ENCODE measurements at regions not wholly inside any gene's neighbourhood (a gene's known extent, or its start where the extent isn't known, plus 50 kb on each side); places are given as distances from the start of the nearest gene placed in this dataset.
"Not testable (repeated sequence)": the region's sequence is repeated elsewhere in the genome, so short reads cannot be mapped to it uniquely, and the experiment has no call there.

GRCh38 chr11:49499117-49499516, 290.7 kb upstream of the FOLH1 start:
- Histone ChIP-seq H3K4me1 (ENCODE audit: control insufficient read depth in 1 of 2, insufficient read depth in 2 of 2, low read length in 2 of 2) (no peaks in the 10 kb centered on the region), H3K4me3 (ENCODE audit: low read length in 2 of 2) (no peak overlapping the region), H3K27me3 (ENCODE audit: control insufficient read depth in 1 of 2, insufficient read depth in 2 of 2, low read length in 1 of 2) (no peaks in the 10 kb centered on the region), H3K27ac (ENCODE audit: low read depth in 1 of 2, low read length in 2 of 2) (no peak overlapping the region), H3K36me3 (ENCODE audit: control insufficient read depth in 1 of 2, insufficient read depth in 2 of 2, low read length in 1 of 2) (no peaks in the 10 kb centered on the region), H3K9me3 (ENCODE audit: control insufficient read depth, low read length) (peaks cover 5% of the 10 kb centered on the region)
- intact Hi-C loops (cut with DNase I), result no loop called here
- DNase-seq, result no peak
- 59 to 69% methylated on average over 3 of the region's 3 CpGs for WGBS, 2 donors
- no peak for ATAC-seq (ENCODE audit: low FRiP score)

- Histone ChIP-seq H3K27ac (ENCODE audit: low read depth in 1 of 2, low read length in 2 of 2) (no peak overlapping the region), H3K36me3 (ENCODE audit: control insufficient read depth in 1 of 2, insufficient read depth in 2 of 2, low read length in 1 of 2) (no peaks in the 10 kb centered on the region), H3K4me3 (ENCODE audit: low read length in 2 of 2) (no peak overlapping the region), H3K4me1 (ENCODE audit: control insufficient read depth in 1 of 2, insufficient read depth in 2 of 2, low read length in 2 of 2) (no peaks in the 10 kb centered on the region), H3K9me3 (ENCODE audit: control insufficient read depth, low read length) (no peaks in the 10 kb centered on the region), H3K27me3 (ENCODE audit: control insufficient read depth in 1 of 2, insufficient read depth in 2 of 2, low read length in 1 of 2) (no peaks in the 10 kb centered on the region)
- intact Hi-C loops (cut with DNase I), result no loop called here
- ATAC-seq (ENCODE audit: low FRiP score), result no peak
- DNase-seq, result no peak
Observed at GRCh38 chr11:49505231-49505630, 296.8 kb upstream of the FOLH1 start.

DNA sequence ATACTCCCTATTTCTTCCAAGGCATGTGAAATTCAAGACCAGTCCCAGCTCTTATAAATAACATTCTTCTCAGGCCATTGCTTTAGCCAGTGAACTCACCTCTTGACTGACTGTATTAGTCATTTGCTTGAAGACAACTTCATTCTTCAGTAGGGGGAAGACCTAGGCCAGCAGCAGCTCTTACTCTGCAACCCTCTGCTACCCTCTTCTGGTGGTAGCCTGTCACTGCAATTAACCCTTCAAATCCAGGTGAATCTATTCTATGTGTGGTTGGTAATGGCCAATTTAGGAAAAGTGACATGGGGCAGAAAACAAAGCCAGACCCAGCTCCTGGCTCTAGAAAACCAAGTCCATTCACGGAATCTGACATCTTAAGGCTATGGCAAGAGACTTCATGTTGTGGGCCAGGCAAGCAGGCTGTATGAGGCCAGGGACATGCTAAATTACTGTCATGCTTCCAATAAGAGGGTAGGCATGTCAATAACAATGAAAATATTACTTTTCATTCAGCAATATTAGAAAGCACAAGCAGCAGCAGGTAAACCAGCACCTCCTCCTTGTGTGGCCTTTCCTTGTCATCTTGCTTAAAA, 317.9 kb upstream of the FOLH1 start:
- 12 to 18% methylated on average over 1 of the region's 1 CpG for WGBS, 2 donors
- not testable (repeated sequence) for H3K4me3 ChIP-seq (ENCODE audit: low read length in 2 of 2); H3K27ac ChIP-seq (ENCODE audit: low read depth in 1 of 2, low read length in 2 of 2); H3K36me3 ChIP-seq (ENCODE audit: control insufficient read depth in 1 of 2, insufficient read depth in 2 of 2, low read length in 1 of 2); H3K9me3 ChIP-seq (ENCODE audit: control insufficient read depth, low read length); H3K4me1 ChIP-seq (ENCODE audit: control insufficient read depth in 1 of 2, insufficient read depth in 2 of 2, low read length in 2 of 2); H3K27me3 ChIP-seq (ENCODE audit: control insufficient read depth in 1 of 2, insufficient read depth in 2 of 2, low read length in 1 of 2); DNase-seq
- intact Hi-C loops (cut with DNase I), result loop anchor here in 1 of 2 donors (10.0 kb wide), 1 partner anchor 302 kb away; no protein-coding TSS in a partner anchor
- peak; percentile 79 for ATAC-seq (ENCODE audit: low FRiP score)

- no peaks in the 10 kb centered on the region for H3K4me1 ChIP-seq (ENCODE audit: control insufficient read depth in 1 of 2, insufficient read depth in 2 of 2, low read length in 2 of 2)
- H3K36me3 ChIP-seq (ENCODE audit: control insufficient read depth in 1 of 2, insufficient read depth in 2 of 2, low read length in 1 of 2), result no peaks in the 10 kb centered on the region
- H3K9me3 ChIP-seq (ENCODE audit: control insufficient read depth, low read length), result no peaks in the 10 kb centered on the region
- DNase-seq, result no peak
- no peaks in the 10 kb centered on the region for H3K27me3 ChIP-seq (ENCODE audit: control insufficient read depth in 1 of 2, insufficient read depth in 2 of 2, low read length in 1 of 2)
- intact Hi-C loops (cut with DNase I), result no loop called here
- H3K4me3 ChIP-seq (ENCODE audit: low read length in 2 of 2), result no peak overlapping the region
- no peak for ATAC-seq (ENCODE audit: low FRiP score)
- H3K27ac ChIP-seq (ENCODE audit: low read depth in 1 of 2, low read length in 2 of 2), result no peak overlapping the region
Observed at GRCh38 chr11:49533204-49533603, 324.8 kb upstream of the FOLH1 start.

DNA sequence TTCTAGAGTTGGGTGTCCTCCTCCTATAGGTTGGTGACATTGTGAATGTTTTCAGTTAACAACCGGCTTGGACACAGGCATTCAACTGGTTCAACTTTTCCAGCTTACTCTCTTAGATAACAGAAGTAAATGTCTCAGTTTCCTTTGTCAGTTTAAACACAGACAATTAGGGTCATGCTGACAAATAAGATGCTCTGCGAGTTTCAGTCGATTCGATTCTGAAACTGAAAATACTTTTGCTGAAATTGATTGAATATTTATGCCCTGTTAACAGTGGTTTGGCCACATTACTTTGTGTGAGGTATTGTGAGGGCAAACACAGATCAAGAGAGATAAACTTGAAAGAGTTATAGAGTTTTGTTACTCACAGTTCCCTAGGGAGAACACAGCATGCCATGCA, 330.5 kb upstream of the FOLH1 start:
- intact Hi-C loops (cut with DNase I); H3K27ac ChIP-seq (ENCODE audit: low read depth in 1 of 2, low read length in 2 of 2); DNase-seq; H3K4me1 ChIP-seq (ENCODE audit: control insufficient read depth in 1 of 2, insufficient read depth in 2 of 2, low read length in 2 of 2); H3K36me3 ChIP-seq (ENCODE audit: control insufficient read depth in 1 of 2, insufficient read depth in 2 of 2, low read length in 1 of 2); H3K27me3 ChIP-seq (ENCODE audit: control insufficient read depth in 1 of 2, insufficient read depth in 2 of 2, low read length in 1 of 2); ATAC-seq (ENCODE audit: low FRiP score); H3K4me3 ChIP-seq (ENCODE audit: low read length in 2 of 2); H3K9me3 ChIP-seq (ENCODE audit: control insufficient read depth, low read length): not testable (repeated sequence)
- 82 to 83% methylated on average over 4 of the region's 4 CpGs for WGBS, 2 donors

- 4% methylated on average over 25 to 42 of the region's 42 CpGs for WGBS, 2 donors
- DNase-seq; H3K27me3 ChIP-seq (ENCODE audit: control insufficient read depth in 1 of 2, insufficient read depth in 2 of 2, low read length in 1 of 2); H3K27ac ChIP-seq (ENCODE audit: low read depth in 1 of 2, low read length in 2 of 2); H3K36me3 ChIP-seq (ENCODE audit: control insufficient read depth in 1 of 2, insufficient read depth in 2 of 2, low read length in 1 of 2); intact Hi-C loops (cut with DNase I); ATAC-seq (ENCODE audit: low FRiP score); H3K4me3 ChIP-seq (ENCODE audit: low read length in 2 of 2); H3K9me3 ChIP-seq (ENCODE audit: control insufficient read depth, low read length); H3K4me1 ChIP-seq (ENCODE audit: control insufficient read depth in 1 of 2, insufficient read depth in 2 of 2, low read length in 2 of 2): not testable (repeated sequence)
Observed at GRCh38 chr11:49558261-49558847, 350.0 kb upstream of the FOLH1 start.

DNA sequence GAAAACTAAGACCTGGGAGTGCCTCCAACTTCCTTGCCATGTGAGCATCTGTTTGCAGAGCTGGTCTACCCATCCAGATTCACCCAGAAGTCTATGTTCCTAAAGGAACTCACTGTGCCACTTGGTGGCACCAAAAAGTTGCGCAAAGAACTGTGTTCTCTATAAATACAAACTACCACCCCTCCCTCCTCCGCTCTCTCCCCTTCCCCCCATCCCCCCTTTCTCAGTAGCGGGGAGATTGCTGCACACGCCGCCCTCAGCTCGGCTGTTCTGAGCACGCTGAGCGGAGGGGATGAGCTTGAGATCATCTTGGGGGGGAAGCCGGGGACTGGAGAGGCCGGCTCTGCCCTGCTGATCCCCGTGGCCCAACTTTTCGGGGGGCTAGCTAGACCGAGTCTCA, 352.2 kb upstream of the FOLH1 start:
- H3K36me3 ChIP-seq (ENCODE audit: control insufficient read depth in 1 of 2, insufficient read depth in 2 of 2, low read length in 1 of 2); H3K27ac ChIP-seq (ENCODE audit: low read depth in 1 of 2, low read length in 2 of 2); H3K27me3 ChIP-seq (ENCODE audit: control insufficient read depth in 1 of 2, insufficient read depth in 2 of 2, low read length in 1 of 2); H3K4me1 ChIP-seq (ENCODE audit: control insufficient read depth in 1 of 2, insufficient read depth in 2 of 2, low read length in 2 of 2); intact Hi-C loops (cut with DNase I); DNase-seq; H3K9me3 ChIP-seq (ENCODE audit: control insufficient read depth, low read length); H3K4me3 ChIP-seq (ENCODE audit: low read length in 2 of 2): not testable (repeated sequence)
- WGBS, 2 donors, result 10 to 15% methylated on average over 13 of the region's 13 CpGs
- peak; percentile 37 for ATAC-seq (ENCODE audit: low FRiP score)

DNA sequence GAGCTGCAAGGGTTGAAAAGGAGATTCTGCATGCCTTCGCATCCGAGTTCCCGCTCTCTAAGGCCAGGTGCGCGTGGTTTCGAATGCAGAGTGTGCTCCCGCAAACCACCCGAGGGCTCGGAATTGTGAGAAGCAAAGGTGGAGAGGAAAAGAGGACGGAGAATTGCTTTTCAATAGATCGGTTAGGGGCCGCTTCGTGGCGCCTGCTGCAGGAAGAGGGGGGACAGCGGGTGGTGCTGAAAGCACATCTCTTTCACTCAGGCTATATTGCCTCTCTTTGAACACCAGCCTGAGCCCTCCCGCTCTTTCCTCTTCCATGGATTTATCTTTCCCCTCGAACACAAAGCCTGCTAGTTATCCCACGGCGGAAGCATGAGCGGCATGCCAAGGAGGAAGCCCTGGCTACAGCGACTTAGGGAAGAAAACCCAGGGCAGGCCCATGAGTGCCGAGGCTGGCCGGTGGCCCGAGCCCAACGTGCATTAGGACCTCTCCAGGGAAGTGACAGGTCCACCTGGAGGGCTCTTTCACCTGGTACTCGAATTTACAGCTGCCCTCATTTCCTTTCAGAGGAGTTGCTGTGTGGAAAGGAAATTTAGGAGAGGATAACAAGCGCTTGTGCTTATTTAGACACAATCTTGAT, 353.0 kb upstream of the FOLH1 start:
- intact Hi-C loops (cut with DNase I), result not testable (repeated sequence)
- 7 to 10% methylated on average over 25 to 26 of the region's 27 CpGs for WGBS, 2 donors
- ATAC-seq (ENCODE audit: low FRiP score), result peak; percentile 40

GRCh38 chr11:49562262-49562661, 353.9 kb upstream of the FOLH1 start:
- H3K36me3 ChIP-seq (ENCODE audit: control insufficient read depth in 1 of 2, insufficient read depth in 2 of 2, low read length in 1 of 2); H3K9me3 ChIP-seq (ENCODE audit: control insufficient read depth, low read length); H3K4me1 ChIP-seq (ENCODE audit: control insufficient read depth in 1 of 2, insufficient read depth in 2 of 2, low read length in 2 of 2); H3K27me3 ChIP-seq (ENCODE audit: control insufficient read depth in 1 of 2, insufficient read depth in 2 of 2, low read length in 1 of 2); ATAC-seq (ENCODE audit: low FRiP score); H3K4me3 ChIP-seq (ENCODE audit: low read length in 2 of 2); H3K27ac ChIP-seq (ENCODE audit: low read depth in 1 of 2, low read length in 2 of 2); DNase-seq; intact Hi-C loops (cut with DNase I): not testable (repeated sequence)
- 52 to 57% methylated on average over 5 of the region's 5 CpGs for WGBS, 2 donors

More for the DNA sequence above, 353.0 kb upstream of the FOLH1 start:
- not testable (repeated sequence) for H3K27me3 ChIP-seq (ENCODE audit: control insufficient read depth in 1 of 2, insufficient read depth in 2 of 2, low read length in 1 of 2); DNase-seq; H3K27ac ChIP-seq (ENCODE audit: low read depth in 1 of 2, low read length in 2 of 2); H3K9me3 ChIP-seq (ENCODE audit: control insufficient read depth, low read length); H3K4me3 ChIP-seq (ENCODE audit: low read length in 2 of 2); H3K4me1 ChIP-seq (ENCODE audit: control insufficient read depth in 1 of 2, insufficient read depth in 2 of 2, low read length in 2 of 2); H3K36me3 ChIP-seq (ENCODE audit: control insufficient read depth in 1 of 2, insufficient read depth in 2 of 2, low read length in 1 of 2)
